ENCODE measurements at regions not wholly inside any gene's neighbourhood (a gene's known extent, or its start where the extent isn't known, plus 50 kb on each side); places are given as distances from the start of the nearest gene placed in this dataset.

- Histone ChIP-seq H3K27ac (no peak overlapping the region), H3K36me3 (no peaks in the 10 kb centered on the region), H3K4me3 (no peak overlapping the region), H3K4me1 (no peaks in the 10 kb centered on the region), H3K9me3 (no peaks in the 10 kb centered on the region), H3K27me3 (no peaks in the 10 kb centered on the region)
- TF ChIP-seq CTCF (IDR thresholded peaks at IDR 0.05): no peak
- DNase-seq (no peak), ATAC-seq (no peak)
- intact Hi-C loops (cut with DNase I): no loop called here
Observed at GRCh38 chr9:99294850-99295461, 72.9 kb downstream of the SEC61B start.

GRCh38 chr9:99296291-99296951 lies 74.3 kb downstream of the SEC61B start:
- Histone ChIP-seq H3K4me1 (no peaks in the 10 kb centered on the region), H3K27me3 (no peaks in the 10 kb centered on the region), H3K27ac (no peak overlapping the region), H3K9me3 (no peaks in the 10 kb centered on the region), H3K36me3 (no peaks in the 10 kb centered on the region), H3K4me3 (peak overlapping the region; percentile 12 to 18)
- peak; percentile 67 for ATAC-seq
- no peak for TF ChIP-seq CTCF (IDR thresholded peaks at IDR 0.05)
- intact Hi-C loops (cut with DNase I): no loop called here
- peak; percentile 40 to 77 (median 56) for DNase-seq

GRCh38 chr9:99298614-99299013 lies 76.5 kb downstream of the SEC61B start:
- Histone ChIP-seq H3K4me3 (no peak overlapping the region), H3K36me3 (no peaks in the 10 kb centered on the region), H3K9me3 (no peaks in the 10 kb centered on the region), H3K27ac (no peak overlapping the region), H3K4me1 (no peaks in the 10 kb centered on the region), H3K27me3 (no peaks in the 10 kb centered on the region)
- ATAC-seq (no peak), DNase-seq (no peak)
- TF ChIP-seq CTCF (IDR thresholded peaks at IDR 0.05): no peak
- intact Hi-C loops (cut with DNase I): no loop called here

- no peak for ATAC-seq
- Histone ChIP-seq H3K27me3 (no peaks in the 10 kb centered on the region), H3K36me3 (no peaks in the 10 kb centered on the region), H3K4me3 (no peak overlapping the region), H3K4me1 (no peaks in the 10 kb centered on the region), H3K27ac (no peak overlapping the region), H3K9me3 (no peaks in the 10 kb centered on the region)
- intact Hi-C loops (cut with DNase I): no loop called here
- TF ChIP-seq CTCF (IDR thresholded peaks at IDR 0.05): no peak
- DNase-seq: no peak
Observed at GRCh38 chr9:99299211-99300102, 77.4 kb downstream of the SEC61B start.

GRCh38 chr9:99300103-99300439 lies 78.0 kb downstream of the SEC61B start:
- no peak for TF ChIP-seq CTCF (IDR thresholded peaks at IDR 0.05)
- ATAC-seq: no peak
- Histone ChIP-seq H3K4me1 (no peaks in the 10 kb centered on the region), H3K27ac (no peak overlapping the region), H3K27me3 (no peaks in the 10 kb centered on the region), H3K9me3 (no peaks in the 10 kb centered on the region), H3K4me3 (no peak overlapping the region), H3K36me3 (no peaks in the 10 kb centered on the region)
- intact Hi-C loops (cut with DNase I): no loop called here
- no peak for DNase-seq

All from left lung (tissue), 4 donors.